ENCODE measurements at regions not wholly inside any gene's neighbourhood (a gene's known extent, or its start where the extent isn't known, plus 50 kb on each side); places are given as distances from the start of the nearest gene placed in this dataset.

- TF ChIP-seq POLR2AphosphoS5 (IDR thresholded peaks at IDR 0.05; ENCODE audit: insufficient read depth, low read depth, low read length) (no peak), CTCF (IDR thresholded peaks at IDR 0.05; ENCODE audit: extremely low read depth in 1 of 2, insufficient read depth in 1 of 2, low read depth in 1 of 2, low read length in 2 of 2) (no peak), POLR2A (IDR thresholded peaks at IDR 0.05; ENCODE audit: low read depth, low read length) (no peak), EZH2 (IDR thresholded peaks at IDR 0.05; ENCODE audit: borderline replicate concordance, low read depth, low read length, severe bottlenecking) (no peak), JUN (IDR thresholded peaks at IDR 0.05; ENCODE audit: borderline replicate concordance, insufficient read depth, insufficient read length, low read depth) (no peak), GATA2 (IDR thresholded peaks at IDR 0.05; ENCODE audit: insufficient read depth, insufficient read length, low read depth, low read length) (no peak), FOS (IDR thresholded peaks at IDR 0.05; ENCODE audit: borderline replicate concordance, insufficient read depth, low read length) (no peak), MYC (IDR thresholded peaks at IDR 0.05; ENCODE audit: low read depth, low read length) (no peak)
- TF ChIP-seq, protein P1, sequence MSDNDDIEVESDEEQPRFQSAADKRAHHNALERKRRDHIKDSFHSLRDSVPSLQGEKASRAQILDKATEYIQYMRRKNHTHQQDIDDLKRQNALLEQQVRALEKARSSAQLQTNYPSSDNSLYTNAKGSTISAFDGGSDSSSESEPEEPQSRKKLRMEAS (IDR thresholded peaks at IDR 0.05; ENCODE audit: insufficient read depth, insufficient read length), result no peak
Observed at GRCh38 chr2:196510246-196510645, 129.3 kb upstream of the CCDC150 start.

Measured in endothelial cell of umbilical vein (primary cell).